HG03558 (cell line): ENCODE measurements at regions not wholly inside any gene's neighbourhood (a gene's known extent, or its start where the extent isn't known, plus 50 kb on each side); places are given as distances from the start of the nearest gene placed in this dataset.
"Not testable (repeated sequence)": the region's sequence is repeated elsewhere in the genome, so short reads cannot be mapped to it uniquely, and the experiment has no call there.

ENCODE experiments used
- ATAC-seq: cut with Tn5 transposase; IDR thresholded peaks from one replicate; pipeline ENCODE4 v1.9.1; 2021; ENCODE audit warnings: moderate number of reproducible peaks; ENCODE audit not compliant: unreplicated experiment; ENCODE audit errors: extremely low read depth

DNA sequence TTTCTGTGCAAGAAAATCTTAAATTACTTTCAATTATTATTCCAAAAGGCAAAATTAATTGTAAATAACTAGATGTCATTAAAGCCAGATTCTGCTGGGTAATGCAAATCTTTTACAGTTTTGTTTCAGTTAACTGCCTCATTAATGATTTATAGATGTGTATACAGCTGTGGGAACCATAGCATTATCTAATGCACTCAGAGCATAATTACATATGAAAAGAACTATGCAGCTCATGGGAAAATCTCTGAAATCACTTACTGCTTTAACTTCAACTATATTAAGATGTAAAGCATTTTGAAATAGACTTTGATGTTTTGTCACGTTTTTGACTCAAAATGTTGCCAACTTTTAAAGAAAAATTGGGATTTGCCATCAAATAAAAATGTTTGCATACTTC lies 630.3 kb upstream of the KLHL4 start:
- no peak for ATAC-seq

DNA sequence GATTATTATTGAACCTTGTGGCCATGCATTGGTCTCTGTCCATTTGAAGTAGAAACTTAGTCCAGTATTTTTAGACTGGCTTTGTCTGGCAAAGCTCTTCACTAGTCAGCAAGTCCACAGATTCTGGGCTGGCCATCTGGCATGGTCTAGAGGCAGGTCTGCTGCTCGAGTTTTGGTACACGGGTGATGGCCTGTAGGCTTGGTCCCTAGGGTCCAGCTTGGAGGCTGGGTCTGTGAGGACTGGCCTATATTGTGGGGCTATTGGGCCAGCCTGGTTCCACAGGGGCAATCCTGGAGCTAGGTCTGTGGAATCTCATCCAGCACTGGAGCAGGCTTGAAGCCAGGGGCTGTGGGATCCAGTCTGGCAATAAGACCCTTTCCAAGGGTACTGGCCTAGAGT lies 607.6 kb upstream of the KLHL4 start:
- ATAC-seq = no peak

DNA sequence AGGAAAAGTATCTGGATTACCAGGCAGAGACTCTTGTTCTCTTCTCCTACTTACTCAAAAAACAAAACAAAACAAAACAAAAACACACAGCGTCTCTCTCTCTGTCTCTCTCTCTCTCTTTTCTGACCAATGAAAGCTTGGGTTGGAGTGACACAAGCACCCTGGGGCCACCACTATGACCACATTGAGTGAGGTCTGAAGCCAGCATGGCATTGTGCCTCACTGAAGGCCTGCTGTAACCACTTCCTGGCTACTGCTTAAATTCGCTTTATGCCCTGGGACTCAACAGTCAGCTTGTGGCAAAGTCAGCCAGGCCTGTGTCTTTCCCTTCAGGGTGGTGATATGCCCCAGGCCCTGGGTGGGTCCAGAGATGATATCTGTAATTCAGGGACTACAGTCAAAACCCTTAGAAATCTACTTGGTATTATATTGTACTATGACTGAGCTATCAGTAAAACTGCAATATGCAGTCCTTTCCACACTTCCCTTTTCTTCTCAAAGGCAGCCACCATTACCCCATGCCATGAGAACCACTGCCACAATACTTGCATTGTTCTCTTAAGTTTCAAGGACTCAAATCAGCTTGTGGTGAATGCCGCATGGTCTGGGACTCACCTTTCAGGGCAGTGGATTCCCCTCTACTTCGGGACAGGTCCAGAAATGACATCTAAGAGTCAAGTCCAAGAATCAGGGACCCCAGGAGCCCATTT lies 606.8 kb upstream of the KLHL4 start:
- ATAC-seq = no peak

- ATAC-seq = no peak
These were observed 603.0 kb upstream of the KLHL4 start for GRCh38 chrX:86914569-86914968.

GRCh38 chrX:86917959-86918358 lies 599.6 kb upstream of the KLHL4 start:
- no peak for ATAC-seq

- ATAC-seq = no peak
These were observed 587.2 kb upstream of the KLHL4 start for GRCh38 chrX:86930419-86930818.

DNA sequence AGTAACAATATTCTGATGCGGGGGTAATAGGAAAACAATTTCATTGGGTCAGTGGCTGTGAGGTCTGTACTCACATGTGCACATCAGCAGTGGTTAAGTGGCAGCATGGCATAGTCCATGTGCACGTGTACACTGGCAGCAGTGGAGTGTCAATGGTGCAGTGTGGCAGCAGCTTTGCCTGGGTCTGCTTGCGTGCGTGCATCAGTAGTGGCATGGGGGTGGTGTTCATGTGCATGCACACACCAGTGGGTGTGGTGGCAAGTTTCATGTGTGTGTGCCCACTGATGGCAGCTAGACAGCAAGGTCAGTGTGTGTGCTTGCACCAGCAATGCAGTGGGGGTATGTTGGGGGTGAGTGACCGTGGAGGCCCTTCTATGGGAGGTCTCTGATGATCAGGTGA lies 581.6 kb upstream of the KLHL4 start:
- no peak for ATAC-seq

DNA sequence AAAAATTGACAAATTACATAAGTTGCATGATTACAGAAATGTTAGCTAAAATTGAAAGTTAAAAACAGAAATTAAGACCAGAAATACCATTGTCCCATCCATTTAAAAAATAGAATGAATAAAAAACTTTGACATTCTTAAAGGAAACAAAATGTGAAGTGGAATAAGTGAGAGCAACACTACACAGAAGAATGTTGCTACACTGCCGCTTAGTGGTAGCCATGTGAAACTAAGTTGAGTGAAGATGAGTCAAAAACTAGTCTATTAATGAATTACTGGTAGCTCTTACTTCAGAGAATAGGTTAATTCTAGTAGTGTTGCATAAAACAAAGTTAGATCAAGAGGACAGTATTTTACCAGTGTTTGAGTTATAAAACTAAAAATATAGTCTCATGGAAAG lies 571.0 kb upstream of the KLHL4 start:
- ATAC-seq = peak; percentile 86

- no peak for ATAC-seq
These were observed 553.3 kb upstream of the KLHL4 start for GRCh38 chrX:86964321-86964720.

DNA sequence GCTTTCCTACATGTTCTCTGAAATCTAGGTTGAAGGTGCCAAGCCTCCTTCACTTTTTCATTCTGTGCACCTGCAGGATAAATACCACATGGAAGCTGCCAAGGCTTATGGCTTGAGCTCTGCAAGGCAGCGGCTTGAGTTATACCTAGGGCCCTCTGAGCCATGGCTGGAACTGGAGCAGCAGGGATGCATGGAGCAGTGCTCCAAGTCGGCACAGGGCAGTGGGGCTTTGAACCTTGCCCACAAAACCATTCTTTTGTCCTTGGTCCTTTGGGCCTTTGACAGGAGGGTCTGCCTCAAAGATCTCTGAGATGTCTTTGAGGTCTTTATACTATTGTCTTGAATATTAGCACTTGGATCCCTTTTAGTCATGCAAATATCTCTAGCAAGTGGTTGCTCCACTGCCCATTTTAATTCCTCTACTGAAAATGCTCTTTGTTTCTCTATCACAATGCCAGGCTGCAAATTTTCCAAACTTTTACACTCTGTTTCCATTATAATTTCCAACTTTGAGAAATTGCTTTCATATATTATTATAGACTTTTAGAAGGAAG lies 536.2 kb upstream of the KLHL4 start:
- no peak for ATAC-seq

DNA sequence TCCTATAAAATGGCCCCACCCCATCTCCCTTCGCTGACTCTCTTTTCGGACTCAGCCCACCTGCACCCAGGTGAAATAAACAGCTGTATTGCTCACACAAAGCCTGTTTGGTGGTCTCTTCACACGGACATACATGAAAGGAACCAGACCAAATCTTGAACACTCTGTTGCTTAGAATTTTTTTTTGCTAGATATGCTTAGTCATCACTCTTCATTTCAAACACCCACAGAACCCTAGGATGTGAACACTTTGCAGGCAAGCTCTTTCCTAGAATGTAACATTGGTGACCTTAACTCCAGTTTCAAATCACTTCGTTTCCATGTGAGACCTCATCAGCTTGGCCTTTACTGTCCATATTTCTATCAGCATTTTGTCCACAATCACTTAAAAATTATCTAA lies 530.3 kb upstream of the KLHL4 start:
- ATAC-seq = not testable (repeated sequence)

DNA sequence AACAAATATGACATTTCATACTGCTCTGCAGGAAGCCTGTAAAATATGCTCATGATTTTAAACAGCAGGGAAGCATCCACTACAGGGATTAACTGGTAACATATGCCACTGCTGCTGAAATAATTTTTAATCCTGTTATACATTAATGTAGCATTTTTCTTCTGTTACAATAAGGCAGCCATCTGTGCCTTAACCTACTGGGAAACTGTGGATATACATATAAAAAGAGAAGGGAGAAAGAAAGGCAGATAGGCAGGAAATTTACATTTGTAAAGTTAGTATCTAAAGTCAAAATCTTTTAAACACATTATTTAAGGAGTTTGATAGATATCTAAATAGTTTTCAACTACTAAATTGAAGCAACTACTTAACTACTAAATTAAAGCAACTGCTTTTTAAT lies 514.6 kb upstream of the KLHL4 start:
- ATAC-seq = no peak

GRCh38 chrX:87005183-87005582 lies 512.4 kb upstream of the KLHL4 start:
- no peak for ATAC-seq

- no peak for ATAC-seq
These were observed 511.7 kb upstream of the KLHL4 start for GRCh38 chrX:87005885-87006284.

DNA sequence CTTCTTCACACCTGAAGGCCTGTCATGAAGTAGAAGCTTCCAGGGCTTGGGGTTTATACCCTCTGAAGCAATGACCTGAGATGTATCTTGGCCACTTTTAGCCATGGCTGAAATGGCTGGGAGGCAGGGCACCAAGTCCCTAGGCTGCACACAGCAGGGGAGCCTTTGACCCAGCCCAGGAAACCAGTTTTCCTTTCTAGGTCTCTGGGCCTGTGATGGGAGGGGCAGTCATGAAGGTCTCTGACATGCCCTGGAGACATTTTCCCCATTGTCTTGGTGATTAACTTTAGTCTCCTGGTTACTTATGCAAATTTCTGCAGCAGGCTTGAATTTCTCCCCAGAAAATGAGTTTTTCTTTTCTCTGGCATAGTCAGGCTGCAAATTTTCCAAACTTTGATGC lies 511.0 kb upstream of the KLHL4 start:
- ATAC-seq = no peak

- ATAC-seq = no peak
These were observed 500.4 kb upstream of the KLHL4 start for GRCh38 chrX:87017210-87017609.

- ATAC-seq = not testable (repeated sequence)
These were observed 484.5 kb upstream of the KLHL4 start for GRCh38 chrX:87033115-87033514.

GRCh38 chrX:87045352-87045751 lies 472.2 kb upstream of the KLHL4 start:
- ATAC-seq = no peak

DNA sequence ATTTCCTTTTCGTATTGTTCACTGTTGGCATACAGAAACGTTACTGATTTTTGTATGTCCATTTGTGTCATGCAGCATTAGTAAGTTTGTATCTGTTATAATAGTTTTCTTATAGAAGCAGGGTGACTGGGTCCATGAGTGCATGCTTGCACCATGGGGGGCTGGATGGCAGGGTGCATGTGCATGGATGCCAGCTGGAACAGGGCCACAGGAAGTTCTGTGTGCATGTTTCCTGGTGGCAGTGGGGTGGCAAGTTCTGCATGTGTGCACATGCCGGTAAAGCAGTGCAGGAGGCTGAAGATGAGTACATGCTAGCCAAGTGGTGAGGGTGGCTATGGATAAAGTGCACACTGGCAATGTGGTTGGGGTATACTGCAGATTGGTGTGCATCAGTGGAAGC lies 468.0 kb upstream of the KLHL4 start:
- ATAC-seq = no peak

DNA sequence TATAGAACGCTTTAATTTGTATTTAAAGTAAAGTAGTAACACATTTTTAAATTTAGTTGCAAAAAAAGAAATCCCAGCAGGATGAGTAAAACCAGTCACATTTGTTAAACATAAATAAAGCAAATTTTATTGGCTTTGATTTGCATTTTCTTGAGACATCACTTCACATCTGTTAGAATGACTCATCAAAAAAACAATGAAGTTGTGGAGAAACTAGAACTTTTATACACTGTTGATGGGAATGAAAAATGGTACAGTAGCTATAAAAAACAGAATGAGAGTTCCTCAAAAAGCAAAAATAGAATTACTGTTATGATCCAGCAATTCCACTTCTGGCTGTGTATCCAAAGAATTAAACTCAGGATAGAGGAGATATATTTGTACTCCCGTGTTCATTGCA lies 454.0 kb upstream of the KLHL4 start:
- no peak for ATAC-seq

DNA sequence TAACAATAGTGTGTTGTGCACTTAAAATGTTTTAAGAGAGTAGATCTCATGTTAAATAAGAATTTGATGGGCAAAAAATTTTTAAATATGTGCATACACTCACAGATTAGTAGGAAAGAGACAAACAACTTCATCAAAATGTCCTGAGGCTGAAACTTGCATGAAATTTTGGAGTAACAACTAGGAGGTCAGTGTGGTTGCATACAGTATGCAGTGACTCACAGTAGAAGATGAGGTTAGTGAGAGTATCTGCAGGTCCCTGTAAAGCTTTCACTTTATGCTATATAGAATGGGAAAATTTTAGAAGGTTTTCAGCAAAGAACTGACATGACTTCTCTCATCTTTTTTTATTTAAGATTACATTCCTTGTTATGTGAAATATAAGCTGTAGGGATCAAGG lies 453.1 kb upstream of the KLHL4 start:
- ATAC-seq = no peak

DNA sequence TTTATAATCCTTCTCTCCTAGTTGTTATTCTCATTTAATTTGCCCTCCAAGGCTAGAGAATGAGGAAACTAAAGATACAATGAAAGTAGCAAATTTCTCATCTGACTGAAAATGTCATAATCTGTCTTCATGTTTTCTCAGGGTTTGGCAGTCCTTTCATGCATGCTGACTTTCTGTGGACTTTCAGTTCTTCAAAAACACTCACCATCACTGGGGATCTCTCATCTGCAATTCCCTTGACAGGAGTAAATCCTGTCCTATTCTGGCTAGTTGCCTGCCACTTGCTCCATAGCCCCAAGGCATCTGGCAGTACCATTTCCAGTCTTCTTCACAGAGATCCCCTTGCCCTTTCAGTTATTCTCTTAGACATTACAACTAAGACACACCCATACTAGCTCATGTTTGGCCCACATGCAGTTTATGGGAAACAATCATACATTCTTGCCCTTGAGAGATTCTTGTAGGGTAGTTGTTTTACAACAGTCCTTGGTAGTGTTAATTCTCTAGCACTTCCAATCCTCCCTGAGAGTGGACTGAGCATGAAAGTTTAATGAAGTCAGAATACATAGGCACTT lies 449.7 kb upstream of the KLHL4 start:
- no peak for ATAC-seq
